Muscle of leg (tissue), 3 donors: ENCODE measurements at regions not wholly inside any gene's neighbourhood (a gene's known extent, or its start where the extent isn't known, plus 50 kb on each side); places are given as distances from the start of the nearest gene placed in this dataset.

Source experiments
- DNase-seq: peaks from one replicate; pipeline ENCODE4 v3.0.0; 2013
- H3K27ac ChIP-seq: one replicate; pipeline ENCODE4 v1.5.1; 2013; ENCODE audit warnings: mild to moderate bottlenecking, low read length, control low read depth
- H3K27me3 ChIP-seq: one replicate; pipeline ENCODE4 v1.6.1; 2013; ENCODE audit warnings: low read length; ENCODE audit not compliant: control insufficient read depth, insufficient read depth
- H3K36me3 ChIP-seq: one replicate; pipeline ENCODE4 v1.6.1; 2013; ENCODE audit warnings: low read length; ENCODE audit not compliant: control insufficient read depth, insufficient read depth
- H3K4me1 ChIP-seq: one replicate; pipeline ENCODE4 v1.6.1; 2013; ENCODE audit warnings: low read length; ENCODE audit not compliant: control insufficient read depth, insufficient read depth
- H3K4me3 ChIP-seq: one replicate; pipeline ENCODE4 v1.5.1; 2013; ENCODE audit warnings: low read length, control low read depth
- H3K9me3 ChIP-seq: replicated peaks from 2 replicates; pipeline ENCODE4 v1.6.1; 2013; ENCODE audit warnings: low read depth, low read length; ENCODE audit not compliant: control insufficient read depth
- WGBS: methylation state at CpG from one replicate; pipeline ENCODE4 v1.1.5; 2013; ENCODE audit warnings: missing lambda C conversion rate; ENCODE audit not compliant: insufficient coverage; 5-methylcytosine and 5-hydroxymethylcytosine counted together

DNA sequence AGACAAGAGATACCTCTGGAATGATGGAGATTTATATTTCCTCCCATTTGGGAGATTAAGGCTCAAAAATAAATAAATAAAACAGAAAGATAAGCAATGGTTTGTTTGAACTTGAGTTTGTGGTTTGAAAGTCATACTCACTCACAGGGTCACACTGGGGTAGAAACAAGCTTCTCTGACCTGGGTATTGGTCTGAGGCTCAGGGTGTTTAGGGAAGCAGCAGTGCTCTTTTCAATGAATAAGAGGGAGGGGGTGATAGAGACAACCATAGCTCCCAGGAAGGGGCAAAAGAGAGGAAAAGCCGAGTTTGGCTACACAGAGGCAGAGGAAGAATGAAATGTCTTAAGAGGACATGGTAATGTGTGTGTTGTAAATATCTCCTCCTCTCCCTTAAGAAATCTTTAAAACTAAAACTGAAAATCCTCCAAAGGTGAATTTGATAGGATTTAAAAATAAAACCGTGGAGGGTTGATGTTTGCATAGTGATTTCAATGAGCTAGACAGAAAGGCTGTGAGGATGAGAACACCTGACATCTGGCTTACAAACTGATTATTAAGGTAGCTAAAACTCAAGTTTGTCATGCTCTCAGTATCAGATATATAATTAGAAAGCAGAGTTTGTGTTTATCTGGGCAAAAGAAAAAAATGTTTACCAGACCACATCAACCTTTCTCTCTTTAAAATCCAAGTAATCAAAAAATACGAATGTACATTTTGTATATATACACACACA is 159.9 kb upstream of the TMEFF2 start:
- no peaks in the 10 kb centered on the region for H3K4me1 ChIP-seq
- no peaks in the 10 kb centered on the region for H3K9me3 ChIP-seq
- H3K27ac ChIP-seq: no peak overlapping the region
- no peak for DNase-seq
- H3K27me3 ChIP-seq: no peaks in the 10 kb centered on the region
- H3K4me3 ChIP-seq: no peak overlapping the region
- no CpG with 5 or more reads among the region's 3 CpGs for WGBS
- H3K36me3 ChIP-seq: no peaks in the 10 kb centered on the region

DNA sequence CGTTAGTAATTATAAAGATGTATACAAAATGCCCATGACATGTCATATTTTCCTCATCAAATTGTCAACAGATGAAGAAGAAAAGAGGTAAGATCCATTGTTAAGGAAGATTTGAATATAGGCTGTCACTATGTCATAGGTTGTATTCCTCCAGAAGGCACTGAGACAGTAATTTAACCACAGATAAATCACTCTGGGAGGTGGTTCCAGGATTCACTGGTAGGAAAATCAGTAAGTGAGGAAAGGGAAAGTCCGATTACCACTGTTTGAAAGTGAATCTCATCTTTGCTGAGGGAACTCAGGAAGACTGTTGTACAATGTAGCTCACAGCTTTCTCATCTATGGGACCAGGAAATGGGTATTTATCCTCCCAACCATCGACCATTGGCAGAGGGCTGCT is 152.8 kb upstream of the TMEFF2 start:
- WGBS: 60% methylated on average over 1 of the region's 3 CpGs
- Histone ChIP-seq H3K9me3 (no peaks in the 10 kb centered on the region), H3K27ac (no peak overlapping the region), H3K36me3 (no peaks in the 10 kb centered on the region), H3K4me1 (no peaks in the 10 kb centered on the region), H3K4me3 (no peak overlapping the region), H3K27me3 (no peaks in the 10 kb centered on the region)
- DNase-seq: no peak

DNA sequence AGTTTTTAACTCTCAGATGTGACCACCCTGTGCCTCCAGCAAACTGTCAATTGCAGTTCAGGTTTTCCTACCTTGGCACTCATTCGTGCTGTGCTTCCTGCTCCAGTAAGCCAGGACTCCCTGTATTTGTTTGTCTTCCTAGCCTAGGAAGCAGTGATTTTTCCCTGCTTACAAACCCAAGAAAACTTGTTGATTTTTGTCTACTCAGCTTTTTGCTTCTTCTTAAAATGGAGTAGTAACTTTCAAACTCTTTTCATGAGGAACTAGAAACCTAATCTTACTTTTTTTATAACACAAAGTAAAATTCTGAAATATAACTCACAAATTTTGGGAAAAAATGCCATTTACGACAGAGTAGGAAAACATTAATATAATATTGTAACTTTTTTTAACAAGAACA is 150.6 kb upstream of the TMEFF2 start:
- Histone ChIP-seq H3K27ac (no peak overlapping the region), H3K36me3 (no peaks in the 10 kb centered on the region), H3K9me3 (no peaks in the 10 kb centered on the region), H3K4me3 (no peak overlapping the region), H3K27me3 (no peaks in the 10 kb centered on the region), H3K4me1 (no peaks in the 10 kb centered on the region)
- WGBS: 100% methylated on average over 1 of the region's 2 CpGs
- DNase-seq: no peak

GRCh38 chr2:192333642-192334041 is 138.9 kb upstream of the TMEFF2 start:
- Histone ChIP-seq H3K27ac (no peak overlapping the region), H3K9me3 (no peaks in the 10 kb centered on the region), H3K27me3 (no peaks in the 10 kb centered on the region), H3K36me3 (no peaks in the 10 kb centered on the region), H3K4me1 (no peaks in the 10 kb centered on the region), H3K4me3 (no peak overlapping the region)
- 100% methylated on average over 1 of the region's 6 CpGs for WGBS
- no peak for DNase-seq

GRCh38 chr2:192328297-192328696 is 133.6 kb upstream of the TMEFF2 start:
- H3K9me3 ChIP-seq: no peaks in the 10 kb centered on the region
- H3K36me3 ChIP-seq: no peaks in the 10 kb centered on the region
- DNase-seq: no peak
- H3K4me1 ChIP-seq: no peaks in the 10 kb centered on the region
- H3K27ac ChIP-seq: no peak overlapping the region
- no peaks in the 10 kb centered on the region for H3K27me3 ChIP-seq
- WGBS: no CpG with 5 or more reads among the region's 3 CpGs
- H3K4me3 ChIP-seq: no peak overlapping the region

DNA sequence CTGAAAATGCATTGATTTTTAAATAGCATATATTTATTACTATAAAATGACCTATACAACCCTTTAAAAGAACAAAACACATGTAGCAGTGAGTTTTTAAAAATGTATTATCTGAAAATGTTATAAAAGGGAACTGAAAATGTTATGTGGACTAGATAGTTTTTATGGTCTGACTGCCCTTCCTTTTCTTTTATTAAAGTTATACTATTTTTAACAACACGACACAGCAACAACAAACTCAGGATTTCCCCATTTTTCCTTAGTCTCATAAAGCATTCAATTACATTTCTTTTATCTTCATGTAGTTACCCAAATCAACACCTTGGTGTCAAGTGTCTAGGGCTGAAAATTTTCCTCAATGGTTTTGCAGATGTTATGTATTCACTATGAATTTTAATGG is 132.8 kb upstream of the TMEFF2 start:
- WGBS: no CpG with 5 or more reads among the region's 1 CpG
- Histone ChIP-seq H3K36me3 (no peaks in the 10 kb centered on the region), H3K4me1 (no peaks in the 10 kb centered on the region), H3K4me3 (no peak overlapping the region), H3K27ac (no peak overlapping the region), H3K27me3 (no peaks in the 10 kb centered on the region), H3K9me3 (no peaks in the 10 kb centered on the region)
- no peak for DNase-seq

DNA sequence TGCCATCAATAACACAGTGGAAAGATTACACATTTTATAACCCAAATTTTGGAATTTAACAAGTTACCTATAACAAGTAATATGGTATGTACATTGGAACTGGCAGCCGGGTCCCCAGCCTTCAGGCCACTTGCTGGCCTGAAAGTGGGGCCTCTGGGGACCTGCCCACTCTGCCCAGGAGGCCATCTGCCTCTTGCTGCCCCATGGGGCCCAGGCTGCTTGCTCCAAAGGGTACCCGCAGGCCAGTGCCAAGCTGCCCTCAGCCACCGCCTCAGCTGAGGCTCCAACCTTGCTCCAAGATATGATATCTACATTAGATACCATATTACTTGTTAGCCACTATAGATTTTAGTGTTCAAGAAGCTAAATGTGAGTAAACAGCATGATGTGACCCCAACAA is 120.8 kb upstream of the TMEFF2 start:
- no peak overlapping the region for H3K27ac ChIP-seq
- H3K4me3 ChIP-seq: no peak overlapping the region
- no peaks in the 10 kb centered on the region for H3K27me3 ChIP-seq
- WGBS: 100% methylated on average over 1 of the region's 3 CpGs
- no peaks in the 10 kb centered on the region for H3K4me1 ChIP-seq
- DNase-seq: no peak
- H3K9me3 ChIP-seq: peaks cover 5% of the 10 kb centered on the region
- no peaks in the 10 kb centered on the region for H3K36me3 ChIP-seq

DNA sequence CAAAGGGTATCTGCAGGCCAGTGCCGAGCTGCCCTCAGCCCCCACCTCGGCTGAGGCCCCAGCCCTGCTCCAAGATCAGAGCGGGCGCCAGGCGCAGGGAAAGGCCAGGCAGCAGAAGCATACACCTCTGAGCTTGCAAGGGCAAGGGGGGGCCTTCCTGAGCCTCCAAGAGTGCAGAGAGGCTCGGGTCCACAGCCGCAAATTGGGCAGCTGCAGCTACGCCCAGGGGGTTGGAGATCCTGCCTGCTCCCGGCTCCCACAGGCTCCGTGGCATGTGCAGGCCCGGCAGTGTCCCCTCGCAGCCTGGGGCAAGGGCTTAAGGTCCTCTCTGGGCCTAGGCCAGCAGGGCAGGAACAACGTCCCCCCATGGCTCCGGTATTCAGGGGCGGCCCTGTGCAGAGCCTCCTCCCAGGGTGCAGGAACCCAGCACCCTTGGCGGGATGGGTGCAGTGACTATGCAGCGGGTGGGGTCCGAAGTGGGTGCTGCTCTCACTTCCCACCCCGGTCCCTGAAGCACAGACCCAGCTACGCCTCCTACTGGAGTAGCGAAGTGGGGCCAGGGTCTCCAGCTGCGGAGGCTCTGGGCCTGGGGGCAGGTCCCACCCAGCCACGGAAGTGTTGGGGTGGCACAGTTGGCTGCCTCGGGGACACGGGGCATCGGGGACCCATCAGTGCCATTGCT is 120.2 kb upstream of the TMEFF2 start:
- no peak overlapping the region for H3K27ac ChIP-seq
- no peaks in the 10 kb centered on the region for H3K27me3 ChIP-seq
- no peak overlapping the region for H3K4me3 ChIP-seq
- no peak for DNase-seq
- no peaks in the 10 kb centered on the region for H3K36me3 ChIP-seq
- WGBS: 87% methylated on average over 23 of the region's 26 CpGs
- H3K4me1 ChIP-seq: no peaks in the 10 kb centered on the region
- peaks cover 5% of the 10 kb centered on the region for H3K9me3 ChIP-seq

DNA sequence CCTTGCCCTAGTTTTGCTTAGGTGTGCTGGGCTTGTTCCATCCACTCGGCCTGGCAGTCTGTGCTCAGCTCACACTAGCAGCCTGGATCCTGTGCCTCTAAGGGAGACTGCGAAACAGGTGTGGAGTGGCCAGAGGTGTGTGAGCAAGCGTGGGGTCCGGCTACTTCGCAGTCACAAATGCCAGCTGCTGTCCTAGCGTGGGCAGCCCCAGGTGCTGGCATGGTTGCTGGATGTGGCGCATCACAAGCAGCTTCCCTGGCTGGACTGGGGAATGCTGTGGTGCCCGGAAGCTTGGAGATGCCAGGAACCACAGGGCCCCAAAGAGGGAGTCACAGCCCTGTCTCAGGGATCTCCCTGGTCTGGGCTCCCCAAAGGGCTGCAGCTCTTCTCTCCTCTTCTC is 119.0 kb upstream of the TMEFF2 start:
- WGBS: 98% methylated on average over 6 of the region's 8 CpGs
- Histone ChIP-seq H3K4me3 (no peak overlapping the region), H3K27ac (no peak overlapping the region), H3K36me3 (no peaks in the 10 kb centered on the region), H3K27me3 (no peaks in the 10 kb centered on the region), H3K4me1 (no peaks in the 10 kb centered on the region), H3K9me3 (peaks cover 5% of the 10 kb centered on the region)
- DNase-seq: no peak

DNA sequence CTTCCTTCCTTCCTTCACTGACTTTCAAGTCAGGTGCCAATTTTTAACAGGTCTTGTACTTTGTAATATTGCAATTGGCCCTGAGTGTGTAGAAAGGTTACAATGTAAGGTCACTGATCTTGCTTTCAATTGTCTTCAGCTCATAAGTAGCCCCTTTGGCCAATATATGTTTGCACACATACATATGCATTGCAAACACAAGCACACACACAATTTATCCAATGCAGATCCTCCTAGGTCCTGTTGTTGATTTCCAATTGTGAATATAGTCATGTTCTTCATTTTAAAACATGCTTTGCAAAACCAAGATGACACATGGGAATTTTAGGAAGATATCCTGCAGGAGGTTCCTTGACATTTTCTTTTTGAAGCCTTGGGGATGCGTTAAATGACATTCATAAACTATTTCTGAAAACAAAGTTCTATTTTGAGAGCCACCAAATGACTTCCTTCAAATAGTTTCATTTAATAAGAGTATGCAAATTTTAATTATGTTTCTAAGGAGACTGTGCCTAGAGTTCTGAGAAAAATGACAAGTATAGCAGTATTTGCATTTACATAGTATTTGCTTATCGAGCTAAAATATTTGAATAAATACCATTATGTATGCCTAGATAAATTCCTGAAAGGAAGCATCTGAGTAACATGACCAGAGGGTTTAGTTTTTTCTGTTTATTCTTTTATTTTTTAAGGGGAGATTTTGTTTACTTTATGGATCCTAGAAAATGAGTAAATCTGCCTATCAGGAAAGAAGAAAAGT is 117.1 kb upstream of the TMEFF2 start:
- Histone ChIP-seq H3K27ac (no peak overlapping the region), H3K36me3 (no peaks in the 10 kb centered on the region), H3K9me3 (peaks cover 5% of the 10 kb centered on the region), H3K27me3 (no peaks in the 10 kb centered on the region), H3K4me3 (no peak overlapping the region), H3K4me1 (no peaks in the 10 kb centered on the region)
- WGBS: no CpG with 5 or more reads among the region's 2 CpGs
- DNase-seq: no peak
